CD4-positive, alpha-beta T cell (primary cell): ENCODE measurements at regions not wholly inside any gene's neighbourhood (a gene's known extent, or its start where the extent isn't known, plus 50 kb on each side); places are given as distances from the start of the nearest gene placed in this dataset.

ENCODE experiments used
- ATAC-seq: fragments of 200-7000 bp; cut with Tn5 transposase; one replicate; pipeline ENCODE4 v1.10.0; 2022; ENCODE audit warnings: mild to moderate bottlenecking; ENCODE audit not compliant: poor library complexity
- CTCF ChIA-PET: fragments of 350-600 bp; sonication (Branson Sonifier 250); formaldehyde crosslinking; loops from one replicate; lab custom pipeline; 2021; ENCODE audit warnings: antibody characterized with exemption, inconsistent platforms; lab: Charles Lee
- POLR2A ChIA-PET: fragments of 350-600 bp; sonication (Branson Sonifier 250); formaldehyde crosslinking; loops from one replicate; lab custom pipeline; 2021; ENCODE audit warnings: antibody characterized with exemption, inconsistent platforms; lab: Charles Lee
- DNase-seq, 14 experiments: peaks; one replicate each; pipeline ENCODE4 v3.0.0-alpha.2; 2013 to 2020; ENCODE audit warnings: mixed read lengths in 2 of 14
- H3K27ac ChIP-seq, 2 donors: one replicate each; pipeline versions ENCODE4 v1.5.1 to v1.7.0; 2013; ENCODE audit warnings: low read length in 2 of 2, low read depth in 1 of 2, mild to moderate bottlenecking in 1 of 2
- H3K27me3 ChIP-seq, 2 experiments: 1 replicate in 1 of 2; 2 replicates in 1 of 2; pipeline versions ENCODE4 v1.6.1 to v1.7.0; 2013; ENCODE audit warnings: low read length in 2 of 2, control low read depth in 1 of 2, mild to moderate bottlenecking in 1 of 2, moderate library complexity in 1 of 2; ENCODE audit not compliant: insufficient read depth in 2 of 2, control insufficient read depth in 1 of 2
- H3K36me3 ChIP-seq: one replicate; pipeline ENCODE4 v1.6.1; 2013; ENCODE audit warnings: low read length, control low read depth; ENCODE audit not compliant: insufficient read depth
- H3K4me1 ChIP-seq: one replicate; pipeline ENCODE4 v1.6.1; 2013; ENCODE audit warnings: low read length, control low read depth; ENCODE audit not compliant: insufficient read depth
- H3K4me3 ChIP-seq: one replicate; pipeline ENCODE4 v1.5.1; 2013; ENCODE audit warnings: mild to moderate bottlenecking, low read length, moderate library complexity
- H3K9me3 ChIP-seq, 2 experiments: 1 replicate in 1 of 2; 2 replicates in 1 of 2; pipeline versions ENCODE4 v1.6.1 to v1.7.0; 2013; ENCODE audit warnings: low read length in 2 of 2, mild to moderate bottlenecking in 2 of 2, control low read depth in 1 of 2, moderate library complexity in 1 of 2; ENCODE audit not compliant: control insufficient read depth in 1 of 2, insufficient read depth in 1 of 2
- H3K27ac Mint-ChIP-seq: one replicate; pipeline ENCODE4 v1.8.0; 2020; ENCODE audit warnings: mixed read lengths
- H3K27me3 Mint-ChIP-seq: one replicate; pipeline ENCODE4 v1.8.0; 2021; ENCODE audit warnings: mixed read lengths
- H3K36me3 Mint-ChIP-seq: one replicate; pipeline ENCODE4 v1.8.0; 2021; ENCODE audit warnings: low read depth, mixed read lengths
- H3K4me1 Mint-ChIP-seq: one replicate; pipeline ENCODE4 v1.8.0; 2021; ENCODE audit warnings: low read depth, mixed read lengths
- H3K4me3 Mint-ChIP-seq: one replicate; pipeline ENCODE4 v1.8.0; 2020; ENCODE audit warnings: mild to moderate bottlenecking, mixed read lengths
- H3K9me3 Mint-ChIP-seq: one replicate; pipeline ENCODE4 v1.8.0; 2020; ENCODE audit warnings: mixed read lengths
- CTCF ChIP-seq: fragments of 200-600 bp; IDR thresholded peaks from one replicate; pipeline ENCODE4 v1.8.0; 2022; ENCODE audit warnings: antibody characterized with exemption, mild to moderate bottlenecking
- intact Hi-C, 2 experiments: fragments of 100-400 bp; cut with DNase I in 1 of 2; cut with micrococcal nuclease in 1 of 2; formaldehyde crosslinking; loops; one replicate each; pipeline versions ENCODE4 v1.15.1 to v1.9.0; 2023 to 2025; cut with DNase I, micrococcal nuclease

- Histone ChIP-seq H3K27me3 (no peaks in the 10 kb centered on the region), H3K36me3 (no peaks in the 10 kb centered on the region), H3K27ac (no peak overlapping the region), H3K4me1 (no peaks in the 10 kb centered on the region), H3K9me3 (peaks cover 0 to 17% of the 10 kb centered on the region in 2 experiments), H3K4me3 (no peak overlapping the region)
- ChIA-PET CTCF (no interaction called here), POLR2A (no interaction called here)
- Mint-ChIP-seq H3K9me3 (peaks cover 3% of the 10 kb centered on the region), H3K36me3 (no peaks in the 10 kb centered on the region), H3K4me3 (no peak overlapping the region), H3K27me3 (peaks cover 7% of the 10 kb centered on the region), H3K4me1 (no peaks in the 10 kb centered on the region), H3K27ac (no peak overlapping the region)
- no peak for TF ChIP-seq CTCF
- no peak for ATAC-seq
- intact Hi-C loops = no loop called here
- DNase-seq = no peak
Measured at GRCh38 chr10:44511166-44511565, 126.3 kb upstream of the CXCL12 start.

GRCh38 chr10:44511601-44512000 lies 126.7 kb upstream of the CXCL12 start:
- intact Hi-C loops = no loop called here
- ATAC-seq (no peak), DNase-seq (no peak)
- Mint-ChIP-seq H3K36me3 (no peaks in the 10 kb centered on the region), H3K27me3 (peaks cover 7% of the 10 kb centered on the region), H3K4me3 (no peak overlapping the region), H3K27ac (no peak overlapping the region), H3K9me3 (peaks cover 3% of the 10 kb centered on the region), H3K4me1 (no peaks in the 10 kb centered on the region)
- no peaks in the 10 kb centered on the region for H3K27me3 ChIP-seq
- H3K36me3 ChIP-seq = no peaks in the 10 kb centered on the region
- H3K27ac ChIP-seq = no peak overlapping the region
- H3K4me1 ChIP-seq = no peaks in the 10 kb centered on the region
- ChIA-PET CTCF (no interaction called here), POLR2A (no interaction called here)
- H3K9me3 ChIP-seq = peaks cover 0 to 20% of the 10 kb centered on the region in 2 experiments
- no peak for TF ChIP-seq CTCF
- no peak overlapping the region for H3K4me3 ChIP-seq

GRCh38 chr10:44512431-44513022 lies 127.6 kb upstream of the CXCL12 start:
- no peaks in the 10 kb centered on the region for H3K4me1 ChIP-seq
- Mint-ChIP-seq H3K4me1 (no peaks in the 10 kb centered on the region), H3K27me3 (peaks cover 7% of the 10 kb centered on the region), H3K4me3 (no peak overlapping the region), H3K9me3 (peaks cover 3% of the 10 kb centered on the region), H3K27ac (no peak overlapping the region), H3K36me3 (no peaks in the 10 kb centered on the region)
- POLR2A ChIA-PET = no interaction called here
- no peak for DNase-seq
- TF ChIP-seq CTCF = no peak
- ATAC-seq = no peak
- H3K36me3 ChIP-seq = no peaks in the 10 kb centered on the region
- no peaks in the 10 kb centered on the region for H3K27me3 ChIP-seq
- H3K4me3 ChIP-seq = no peak overlapping the region
- peaks cover 0 to 22% of the 10 kb centered on the region in 2 experiments for H3K9me3 ChIP-seq
- CTCF ChIA-PET = no interaction called here
- no peak overlapping the region for H3K27ac ChIP-seq
- intact Hi-C loops = no loop called here
